A549 (cell line): ENCODE measurements at regions not wholly inside any gene's neighbourhood (a gene's known extent, or its start where the extent isn't known, plus 50 kb on each side); places are given as distances from the start of the nearest gene placed in this dataset.

Experiments used
- ATAC-seq, 2 experiments: fragments of 200-7000 bp in 1 of 2; fragments of >200 bp in 1 of 2; cut with Nextera tagmentation in 1 of 2; cut with Tn5 transposase in 1 of 2; 3 replicates each; pipeline versions ENCODE4 v1.8.0 to v1.9.1; 2018 to 2020; ENCODE audit warnings: mild to moderate bottlenecking in 1 of 2, moderate library complexity in 1 of 2
- CTCF ChIA-PET: fragments of 300-600 bp; sonication (Branson Sonifier 250); formaldehyde crosslinking; extraction: SDS; loops from one replicate; lab custom pipeline; 2021; ENCODE audit warnings: antibody characterized with exemption, inconsistent platforms; lab: Yijun Ruan, JAX
- POLR2A ChIA-PET: fragments of 350-600 bp; formaldehyde crosslinking; extraction: SDS; loops from one replicate; lab custom pipeline; 2021; ENCODE audit warnings: antibody characterized with exemption, inconsistent platforms; lab: Yijun Ruan, JAX
- DNase-seq, 2 experiments: peaks; one replicate each; pipeline versions ENCODE4 v3.0.0 to v3.0.0-alpha.2; 2011 to 2016; ENCODE audit warnings: low read depth in 1 of 2, low spot score in 1 of 2
- FAIRE-seq: peaks from 2 replicates; lab custom pipeline; 2011; peaks lifted over from hg19 to GRCh38; lab: Jason Lieb, UNC
- H3K27ac ChIP-seq, 2 experiments: fragments of >200 bp; sonication (Bioruptor Twin); formaldehyde crosslinking; 3 replicates each; pipeline ENCODE4 v1.5.1; 2016 to 2017
- H3K4me1 ChIP-seq: fragments of >200 bp; sonication (Bioruptor Twin); formaldehyde crosslinking; 3 replicates; pipeline ENCODE4 v1.6.1; 2016
- H3K4me2 ChIP-seq: fragments of >200 bp; sonication (Bioruptor Twin); formaldehyde crosslinking; 3 replicates; pipeline ENCODE4 v1.6.1; 2016
- H3K4me3 ChIP-seq: fragments of >200 bp; sonication (Bioruptor Twin); formaldehyde crosslinking; 3 replicates; pipeline ENCODE4 v1.5.1; 2016
- H3K9me3 ChIP-seq: fragments of >200 bp; sonication (Bioruptor Twin); formaldehyde crosslinking; 3 replicates; pipeline ENCODE4 v1.6.1; 2016
- ATOH8 ChIP-seq: fragments of 250-450 bp; sonication (Bioruptor Pico); IDR thresholded peaks from 2 replicates; pipeline ENCODE4 v1.5.0; 2020; ENCODE audit warnings: low read depth, mild to moderate bottlenecking, moderate library complexity
- BCL3 ChIP-seq: fragments of >200 bp; sonication (Bioruptor Twin); formaldehyde crosslinking; IDR thresholded peaks from 3 replicates; pipeline ENCODE4 v1.6.1; 2016
- CBX2 ChIP-seq: fragments of 200-600 bp; sonication (generic); IDR thresholded peaks from 2 replicates; pipeline ENCODE4 v1.6.1; 2016; ENCODE audit warnings: low read depth, mild to moderate bottlenecking, borderline replicate concordance
- EHF ChIP-seq: fragments of 250-450 bp; sonication (Bioruptor Pico); IDR thresholded peaks from 2 replicates; pipeline ENCODE4 v1.5.0; 2020; ENCODE audit warnings: mild to moderate bottlenecking
- EP300 ChIP-seq, 2 experiments: fragments of >200 bp; sonication (Bioruptor Twin); formaldehyde crosslinking; IDR thresholded peaks; 2 replicates in 1 of 2; 3 replicates in 1 of 2; pipeline ENCODE4 v1.6.1; 2016 to 2017
- FOSL2 ChIP-seq, 2 experiments: fragments of 450-650 bp in 1 of 2; fragments of >200 bp in 1 of 2; sonication (Bioruptor Twin) in 1 of 2; formaldehyde crosslinking; IDR thresholded peaks; 2 replicates each; pipeline versions ENCODE4 v1.5.0 to v1.6.1; 2016 to 2020; ENCODE audit warnings: mild to moderate bottlenecking in 1 of 2, moderate library complexity in 1 of 2
- HMGXB4 ChIP-seq: fragments of 250-450 bp; sonication (Bioruptor Pico); IDR thresholded peaks from 2 replicates; pipeline ENCODE4 v1.5.0; 2021; ENCODE audit warnings: mild to moderate bottlenecking, moderate library complexity, borderline replicate concordance
- HOXA7 ChIP-seq: fragments of 250-450 bp; sonication (Bioruptor Pico); IDR thresholded peaks from 2 replicates; pipeline ENCODE4 v1.5.0; 2020; ENCODE audit warnings: mild to moderate bottlenecking, moderate library complexity
- JUNB ChIP-seq: fragments of >200 bp; sonication (Bioruptor Twin); formaldehyde crosslinking; IDR thresholded peaks from 2 replicates; pipeline ENCODE4 v1.6.1; 2016
- KDM5A ChIP-seq: fragments of 200-600 bp; sonication (generic); IDR thresholded peaks from 2 replicates; pipeline ENCODE4 v1.6.1; 2016; ENCODE audit warnings: antibody characterized with exemption, mild to moderate bottlenecking
- MAFK ChIP-seq: fragments of 450-650 bp; IDR thresholded peaks from 2 replicates; pipeline ENCODE4 v1.6.1; 2014; ENCODE audit not compliant: partially characterized antibody
- MAZ ChIP-seq: fragments of 150-350 bp; IDR thresholded peaks from 2 replicates; pipeline ENCODE4 v1.6.1; 2014; ENCODE audit warnings: antibody characterized with exemption, low read depth, low read length, borderline replicate concordance
- PBX3 ChIP-seq: IDR thresholded peaks from 2 replicates; pipeline ENCODE4 v1.6.1; 2012
- RARB ChIP-seq: fragments of 250-450 bp; sonication (Bioruptor Pico); IDR thresholded peaks from 2 replicates; pipeline ENCODE4 v1.8.0; 2021; ENCODE audit warnings: mild to moderate bottlenecking, moderate library complexity
- TP53 ChIP-seq: fragments of 250-450 bp; sonication (Bioruptor Pico); IDR thresholded peaks from 2 replicates; pipeline ENCODE4 v1.5.0; 2021; ENCODE audit warnings: mild to moderate bottlenecking, moderate library complexity
- ZNF302 ChIP-seq: fragments of 250-450 bp; sonication (Bioruptor Pico); IDR thresholded peaks from 2 replicates; pipeline ENCODE4 v1.9.0; 2021; ENCODE audit warnings: inconsistent platforms, mild to moderate bottlenecking, moderate library complexity
- WGBS: methylation state at CpG from one replicate; pipeline ENCODE4 v1.1.6; 2017; ENCODE audit errors: missing lambda C conversion rate; 5-methylcytosine and 5-hydroxymethylcytosine counted together

- TF ChIP-seq FOSL2 (IDR thresholded peaks at IDR 0.05), result no peak
- TF ChIP-seq FOSL2 (CRISPR knock-in tag; IDR thresholded peaks at IDR 0.05), result no peak
- TF ChIP-seq EHF (CRISPR knock-in tag), result no peak
- TF ChIP-seq BCL3, result no peak
- TF ChIP-seq MAFK, result no peak
- TF ChIP-seq JUNB, result no peak
- TF ChIP-seq MAZ, result no peak
- TF ChIP-seq PBX3, result no peak
- TF ChIP-seq CBX2, result no peak
- TF ChIP-seq, all 56 proteins: peak for 0
Observed at GRCh38 chr22:49328118-49328475, 499.6 kb downstream of the BRD1 start (continued).

- no peak overlapping the region for H3K4me2 ChIP-seq
- H3K4me3 ChIP-seq, result no peak overlapping the region
- H3K27ac ChIP-seq, result no peak overlapping the region
- no peak for TF ChIP-seq RARB
- TF ChIP-seq ZNF302 (CRISPR knock-in tag), result no peak
- TF ChIP-seq KDM5A, result no peak
- no peak for TF ChIP-seq EHF (CRISPR knock-in tag)
- TF ChIP-seq HMGXB4 (CRISPR knock-in tag), result no peak
- no peak for TF ChIP-seq TP53 (CRISPR knock-in tag)
- TF ChIP-seq ATOH8 (CRISPR knock-in tag), result no peak
- TF ChIP-seq EP300 (IDR thresholded peaks at IDR 0.05), result no peak
- no peak for TF ChIP-seq FOSL2 (IDR thresholded peaks at IDR 0.05)
- no peak for TF ChIP-seq FOSL2 (CRISPR knock-in tag; IDR thresholded peaks at IDR 0.05)
- no peak for TF ChIP-seq HOXA7 (CRISPR knock-in tag)
- ChIA-PET CTCF (interaction anchor here (1.1 kb wide), 1 partner anchor 9 kb away, joined by 4 read pairs; no protein-coding TSS in a partner anchor), POLR2A (no interaction called here)
- 7% methylated on average over 5 of the region's 9 CpGs for WGBS
- no peaks in the 10 kb centered on the region for H3K9me3 ChIP-seq
- H3K4me1 ChIP-seq, result no peaks in the 10 kb centered on the region
- ATAC-seq (no peak), DNase-seq (no peak), FAIRE-seq (no peak)
Observed at GRCh38 chr22:49327411-49328117, 500.1 kb downstream of the BRD1 start.

GRCh38 chr22:49326558-49326957, 501.1 kb downstream of the BRD1 start:
- CTCF ChIA-PET, result interaction anchor here (1.1 kb wide), 1 partner anchor 8 kb away, joined by 4 read pairs; no protein-coding TSS in a partner anchor
- no peak for TF ChIP-seq MAFK
- no peak for TF ChIP-seq ATOH8 (CRISPR knock-in tag)
- no peak for TF ChIP-seq EP300 (IDR thresholded peaks at IDR 0.05)
- ATAC-seq (no peak), DNase-seq (no peak), FAIRE-seq (no peak)
- no peak overlapping the region for H3K4me2 ChIP-seq
- H3K27ac ChIP-seq, result no peak overlapping the region
- no peaks in the 10 kb centered on the region for H3K4me1 ChIP-seq
- no peaks in the 10 kb centered on the region for H3K9me3 ChIP-seq
- no peak overlapping the region for H3K4me3 ChIP-seq
- 41% methylated on average over 5 of the region's 5 CpGs for WGBS
- POLR2A ChIA-PET, result no interaction called here
